B cell (primary cell): ENCODE measurements at regions not wholly inside any gene's neighbourhood (a gene's known extent, or its start where the extent isn't known, plus 50 kb on each side); places are given as distances from the start of the nearest gene placed in this dataset.

Experiments
- EZH2 ChIP-seq: IDR thresholded peaks from 2 replicates; pipeline ENCODE4 v1.6.1; 2012; ENCODE audit warnings: borderline replicate concordance, low read depth, mild to moderate bottlenecking, moderate library complexity, low read length; ENCODE audit not compliant: insufficient read depth, poor library complexity, severe bottlenecking
- TF ChIP-seq, protein P1 (sequence below): fragments of 200-600 bp; IDR thresholded peaks from one replicate; pipeline ENCODE4 v1.8.0; 2022; ENCODE audit warnings: antibody characterized with exemption, mild to moderate bottlenecking

DNA sequence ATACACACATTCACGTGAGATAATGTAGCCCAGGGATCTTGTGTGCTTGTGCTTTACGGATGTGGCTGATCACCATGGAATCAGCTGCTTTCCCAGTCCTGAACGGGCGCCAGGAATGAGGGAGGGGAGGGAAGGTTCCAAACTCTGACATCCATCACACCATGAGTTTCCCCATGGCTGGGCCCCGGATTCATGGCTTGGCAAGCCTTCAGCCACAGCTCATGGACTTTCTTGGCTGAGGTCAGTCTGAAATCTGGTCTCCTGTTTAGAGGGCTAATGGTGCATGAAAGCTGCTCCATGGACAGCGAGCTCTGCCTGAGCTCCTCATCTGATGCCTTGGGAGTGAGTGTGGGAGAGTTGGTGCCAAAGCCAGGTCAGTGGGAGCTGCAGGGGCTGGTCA lies 767.6 kb upstream of the EEF2KMT start:
- TF ChIP-seq, protein P1, sequence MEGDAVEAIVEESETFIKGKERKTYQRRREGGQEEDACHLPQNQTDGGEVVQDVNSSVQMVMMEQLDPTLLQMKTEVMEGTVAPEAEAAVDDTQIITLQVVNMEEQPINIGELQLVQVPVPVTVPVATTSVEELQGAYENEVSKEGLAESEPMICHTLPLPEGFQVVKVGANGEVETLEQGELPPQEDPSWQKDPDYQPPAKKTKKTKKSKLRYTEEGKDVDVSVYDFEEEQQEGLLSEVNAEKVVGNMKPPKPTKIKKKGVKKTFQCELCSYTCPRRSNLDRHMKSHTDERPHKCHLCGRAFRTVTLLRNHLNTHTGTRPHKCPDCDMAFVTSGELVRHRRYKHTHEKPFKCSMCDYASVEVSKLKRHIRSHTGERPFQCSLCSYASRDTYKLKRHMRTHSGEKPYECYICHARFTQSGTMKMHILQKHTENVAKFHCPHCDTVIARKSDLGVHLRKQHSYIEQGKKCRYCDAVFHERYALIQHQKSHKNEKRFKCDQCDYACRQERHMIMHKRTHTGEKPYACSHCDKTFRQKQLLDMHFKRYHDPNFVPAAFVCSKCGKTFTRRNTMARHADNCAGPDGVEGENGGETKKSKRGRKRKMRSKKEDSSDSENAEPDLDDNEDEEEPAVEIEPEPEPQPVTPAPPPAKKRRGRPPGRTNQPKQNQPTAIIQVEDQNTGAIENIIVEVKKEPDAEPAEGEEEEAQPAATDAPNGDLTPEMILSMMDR, result no peak
- no peak for TF ChIP-seq EZH2
